DMS53 treated with DMSO at 0.1 percent for 48 hours (cell line): ENCODE measurements at regions not wholly inside any gene's neighbourhood (a gene's known extent, or its start where the extent isn't known, plus 50 kb on each side); places are given as distances from the start of the nearest gene placed in this dataset.

Experiments
- DNase-seq: peaks from one replicate; lab custom pipeline; 2025; ENCODE audit not compliant: unreplicated experiment; lab: John Stamatoyannopoulos, UW

GRCh38 chr5:57857696-57858095 is 375.1 kb upstream of the ACTBL2 start:
- no peak for DNase-seq

GRCh38 chr5:57855831-57856230 is 373.2 kb upstream of the ACTBL2 start:
- no peak for DNase-seq

GRCh38 chr5:57853929-57854697 is 371.5 kb upstream of the ACTBL2 start:
- no peak for DNase-seq

GRCh38 chr5:57850109-57850508 is 367.5 kb upstream of the ACTBL2 start:
- no peak for DNase-seq

GRCh38 chr5:57845025-57845424 is 362.4 kb upstream of the ACTBL2 start:
- DNase-seq, result no peak

GRCh38 chr5:57844410-57844809 is 361.8 kb upstream of the ACTBL2 start:
- no peak for DNase-seq

GRCh38 chr5:57843059-57843367 is 360.4 kb upstream of the ACTBL2 start:
- DNase-seq, result no peak

- no peak for DNase-seq
Observed at GRCh38 chr5:57842364-57843058, 359.9 kb upstream of the ACTBL2 start.

- DNase-seq, result no peak
Observed at GRCh38 chr5:57841676-57842363, 359.2 kb upstream of the ACTBL2 start.

GRCh38 chr5:57839437-57840079 is 356.9 kb upstream of the ACTBL2 start:
- no peak for DNase-seq

- peak; percentile 24 for DNase-seq
Observed at GRCh38 chr5:57839025-57839424, 356.4 kb upstream of the ACTBL2 start.

GRCh38 chr5:57836921-57837320 is 354.3 kb upstream of the ACTBL2 start:
- DNase-seq, result no peak

GRCh38 chr5:57836331-57836730 is 353.7 kb upstream of the ACTBL2 start:
- DNase-seq, result no peak

GRCh38 chr5:57834829-57835608 is 352.4 kb upstream of the ACTBL2 start:
- no peak for DNase-seq

- no peak for DNase-seq
Observed at GRCh38 chr5:57833489-57833888, 350.9 kb upstream of the ACTBL2 start.

GRCh38 chr5:57832875-57833274 is 350.3 kb upstream of the ACTBL2 start:
- no peak for DNase-seq

GRCh38 chr5:57831932-57832331 is 349.3 kb upstream of the ACTBL2 start:
- no peak for DNase-seq

GRCh38 chr5:57831090-57831489 is 348.5 kb upstream of the ACTBL2 start:
- no peak for DNase-seq

- DNase-seq, result no peak
Observed at GRCh38 chr5:57828221-57828620, 345.6 kb upstream of the ACTBL2 start.

- no peak for DNase-seq
Observed at GRCh38 chr5:57825031-57825686, 342.5 kb upstream of the ACTBL2 start.
